Stimulated activated CD4-positive, alpha-beta T cell treated with anti-CD3 and anti-CD28 coated beads, Interleukin-2, amount 100 ng/mL, for 24 hours (primary cell): ENCODE measurements at regions not wholly inside any gene's neighbourhood (a gene's known extent, or its start where the extent isn't known, plus 50 kb on each side); places are given as distances from the start of the nearest gene placed in this dataset.
"Not testable (repeated sequence)": the region's sequence is repeated elsewhere in the genome, so short reads cannot be mapped to it uniquely, and the experiment has no call there.

Experiments used
- DNase-seq, 2 donors: peaks; one replicate each; pipeline ENCODE4 v3.0.0-alpha.2; 2020

DNA sequence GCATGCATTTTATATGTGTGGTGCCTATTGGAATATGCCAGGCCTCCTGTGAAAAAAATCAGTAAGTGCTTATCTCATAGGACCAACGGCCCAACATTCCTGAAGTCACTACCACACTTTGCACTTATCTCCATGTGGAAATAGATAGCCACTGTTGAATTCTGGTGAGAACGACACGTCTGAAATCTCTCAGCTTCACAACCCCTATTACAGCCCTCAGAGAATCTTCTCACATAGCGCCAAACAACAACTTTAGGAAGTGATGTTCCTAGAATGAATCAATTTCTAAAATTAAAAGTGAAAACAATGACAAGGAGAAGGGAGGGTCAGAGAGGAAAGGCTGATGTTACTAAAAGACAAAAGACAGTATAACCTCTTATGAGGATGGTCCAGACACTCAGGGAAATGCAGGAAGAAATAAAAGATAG is 270.8 kb upstream of the BTG1 start:
- DNase-seq: no peak

GRCh38 chr12:92414170-92415070 is 268.8 kb upstream of the BTG1 start:
- no peak for DNase-seq

GRCh38 chr12:92413286-92413685 is 267.6 kb upstream of the BTG1 start:
- no peak for DNase-seq

GRCh38 chr12:92412856-92413255 is 267.2 kb upstream of the BTG1 start:
- no peak for DNase-seq

DNA sequence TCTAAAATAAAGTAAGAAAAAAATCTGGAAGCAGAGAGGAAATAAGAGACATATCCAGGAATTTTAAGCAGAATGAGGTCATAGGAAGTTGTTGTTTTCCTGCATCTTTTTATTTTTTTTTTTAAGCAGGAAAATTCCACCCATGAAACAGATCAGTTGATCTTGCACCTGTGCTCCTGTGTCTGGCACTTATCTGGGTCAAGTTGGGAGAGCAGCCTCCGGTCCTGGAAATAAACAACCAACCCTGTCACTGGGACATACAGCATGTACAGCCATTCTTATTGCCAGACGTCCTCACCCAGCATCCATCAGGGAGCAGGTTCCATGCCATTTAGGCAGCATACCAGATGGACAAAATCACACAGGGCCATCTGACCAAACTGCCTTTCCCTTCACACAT is 266.0 kb upstream of the BTG1 start:
- DNase-seq: no peak

GRCh38 chr12:92408072-92408900 is 262.6 kb upstream of the BTG1 start:
- DNase-seq: peak; percentile 57 to 59

DNA sequence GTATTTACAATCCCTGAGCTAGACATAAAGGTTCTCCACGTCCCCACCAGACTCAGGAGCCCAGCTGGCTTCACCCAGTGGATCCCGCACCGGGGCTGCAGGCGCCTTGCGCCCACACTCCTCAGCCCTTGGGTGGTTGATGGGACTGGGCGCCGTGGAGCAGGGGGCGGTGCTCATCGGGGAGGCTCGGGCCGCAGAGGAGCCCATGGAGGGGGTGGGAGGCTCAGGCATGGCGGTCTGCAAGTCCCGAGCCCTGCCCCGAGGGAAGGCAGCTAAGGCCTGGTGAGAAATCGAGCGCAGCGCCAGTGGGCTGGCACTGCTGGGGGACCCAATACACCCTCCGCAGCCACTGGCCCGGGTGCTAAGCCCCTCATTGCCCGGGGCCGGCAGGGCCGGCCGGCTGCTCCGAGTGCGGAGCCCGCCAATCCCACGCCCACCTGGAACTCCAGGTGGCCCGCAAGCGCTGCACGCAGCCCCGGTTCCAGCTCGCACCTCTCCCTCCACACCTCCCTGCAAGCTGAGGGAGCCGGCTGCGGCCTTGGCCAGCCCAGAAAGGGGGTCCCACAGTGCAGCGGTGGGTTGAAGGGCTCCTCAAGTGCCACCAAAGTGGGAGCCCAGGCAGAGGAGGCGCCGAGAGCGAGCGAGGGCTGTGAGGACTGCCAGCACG is 260.9 kb upstream of the BTG1 start:
- not testable (repeated sequence) for DNase-seq

- DNase-seq: peak; percentile 40 to 42
These were observed 260.2 kb upstream of the BTG1 start for GRCh38 chr12:92405801-92406251.

- no peak for DNase-seq
These were observed 259.3 kb upstream of the BTG1 start for GRCh38 chr12:92404921-92405320.

GRCh38 chr12:92404259-92404894 is 258.7 kb upstream of the BTG1 start:
- no peak for DNase-seq

GRCh38 chr12:92403210-92404175 is 257.8 kb upstream of the BTG1 start:
- peak; percentile 45 to 63 for DNase-seq

GRCh38 chr12:92402415-92402814 is 256.8 kb upstream of the BTG1 start:
- DNase-seq: no peak

- no peak for DNase-seq
These were observed 254.4 kb upstream of the BTG1 start for GRCh38 chr12:92400006-92400405.

DNA sequence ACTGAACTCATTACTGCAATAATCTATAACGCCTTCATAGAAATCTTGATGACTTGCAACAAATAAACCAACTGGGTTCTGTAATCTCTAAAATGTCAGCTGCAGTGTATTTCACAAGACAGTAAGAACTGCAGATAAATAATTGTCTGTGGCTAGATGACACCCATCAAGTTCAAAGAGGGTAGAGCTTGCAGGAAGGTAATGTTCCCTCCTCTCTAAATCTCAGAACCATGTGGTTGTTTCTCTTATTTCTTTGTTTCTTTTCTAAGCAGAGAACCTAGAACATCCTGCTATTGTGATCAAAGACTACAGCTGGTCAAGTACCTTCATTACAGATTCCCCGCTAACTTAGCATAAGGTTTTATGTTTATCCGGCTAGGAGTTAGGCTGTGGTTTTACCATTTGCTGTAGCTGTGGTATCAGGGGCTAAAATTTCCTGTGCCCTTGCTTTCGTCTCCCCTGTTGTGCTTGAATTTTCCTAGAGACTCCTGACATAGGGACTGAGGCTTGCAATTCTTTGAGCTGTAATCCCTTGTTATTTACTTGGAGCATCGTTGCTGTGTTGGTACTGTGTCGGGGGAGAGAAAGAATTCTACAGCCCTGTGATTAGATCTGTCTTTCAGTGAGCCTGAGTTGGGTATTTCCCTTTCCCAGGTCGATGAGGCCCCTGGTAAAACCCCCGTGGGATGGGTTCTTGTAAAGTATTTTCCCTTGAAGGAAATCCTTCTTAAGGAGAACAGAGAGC is 253.1 kb upstream of the BTG1 start:
- DNase-seq: no peak

DNA sequence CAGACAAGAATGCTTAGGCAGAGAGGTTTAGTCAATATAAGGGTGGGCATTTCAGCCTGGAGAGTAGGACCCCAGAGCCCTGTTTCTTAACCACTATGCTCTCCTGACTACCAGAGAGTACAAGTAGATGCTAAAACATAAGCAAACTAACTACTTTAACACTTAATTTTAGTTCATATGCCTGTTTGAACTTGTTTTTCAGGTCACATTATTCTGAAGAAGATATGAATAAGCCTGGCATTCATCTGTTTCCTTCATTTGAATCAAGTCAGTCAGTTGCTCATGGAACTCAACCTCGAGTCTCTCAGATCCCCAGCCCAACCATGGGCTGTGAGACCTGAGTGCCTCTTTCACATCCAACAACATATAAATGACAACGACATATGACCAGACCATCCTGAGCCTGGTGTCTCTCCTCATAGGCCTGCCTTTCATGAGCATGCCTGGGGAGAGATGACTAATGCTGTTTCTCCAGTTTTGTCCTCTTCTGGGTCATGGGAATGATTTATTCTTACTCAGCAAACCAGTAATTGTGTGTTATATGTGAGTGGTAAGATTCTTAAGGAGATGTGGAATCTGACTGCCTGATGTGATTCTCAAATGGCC is 251.1 kb upstream of the BTG1 start:
- DNase-seq: no peak

DNA sequence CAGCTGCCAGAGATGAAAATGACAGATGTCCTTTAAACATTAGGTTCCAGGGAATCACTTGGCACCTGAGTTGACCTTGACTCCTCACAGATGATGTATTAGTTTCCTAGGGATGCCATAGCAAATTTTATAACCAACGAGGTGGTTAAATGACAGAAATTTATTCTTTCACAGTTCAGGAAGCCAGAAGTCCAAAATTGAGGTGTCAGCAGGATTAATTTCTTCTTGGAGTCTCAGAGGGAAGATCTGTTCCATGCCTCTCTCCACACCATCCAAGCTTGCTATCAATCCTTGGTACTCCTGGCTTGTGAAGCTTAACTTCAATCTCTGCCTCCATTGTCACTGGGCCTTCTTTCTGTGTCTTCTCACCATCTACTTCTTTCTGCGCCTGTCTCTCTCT is 249.7 kb upstream of the BTG1 start:
- no peak for DNase-seq

- no peak for DNase-seq
These were observed 249.2 kb upstream of the BTG1 start for GRCh38 chr12:92394895-92395294.

DNA sequence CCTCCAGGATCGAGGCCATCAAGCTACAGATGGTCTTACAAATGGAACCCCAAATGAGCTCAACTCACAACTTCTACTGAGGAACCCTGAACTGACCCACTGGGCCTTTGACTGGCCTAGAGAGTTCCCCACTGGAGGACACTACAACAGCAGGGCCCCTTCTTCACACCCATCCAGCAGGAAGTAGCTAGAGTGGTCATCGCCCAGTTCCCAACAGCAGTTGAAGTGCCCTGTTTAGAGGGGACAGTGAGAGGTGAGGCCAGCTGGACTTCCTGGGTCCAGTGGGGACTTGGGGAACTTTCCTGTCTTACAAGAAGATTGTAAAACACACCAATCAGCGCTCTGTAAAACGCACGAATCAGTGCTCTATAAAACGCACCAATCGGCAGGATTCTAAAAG is 247.9 kb upstream of the BTG1 start:
- DNase-seq: no peak

DNA sequence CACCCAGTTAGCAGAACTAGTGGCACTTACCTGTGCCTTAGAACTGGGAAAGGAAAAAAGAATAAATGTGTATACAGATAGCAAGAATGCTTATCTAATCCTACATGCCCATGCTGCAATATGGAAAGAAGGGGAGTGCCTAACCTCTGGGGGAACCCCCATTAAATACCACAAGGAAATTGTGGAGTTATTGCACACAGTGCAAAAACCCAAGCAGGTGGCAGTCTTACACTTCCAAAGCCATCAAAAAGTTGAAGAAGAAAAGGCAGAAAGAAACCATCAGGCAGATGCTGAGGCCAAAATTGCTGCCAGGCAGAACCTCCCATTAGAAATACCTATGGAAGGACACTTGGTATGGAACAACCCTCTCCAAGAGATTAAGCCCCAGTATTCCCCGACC is 246.1 kb upstream of the BTG1 start:
- DNase-seq: not testable (repeated sequence)

DNA sequence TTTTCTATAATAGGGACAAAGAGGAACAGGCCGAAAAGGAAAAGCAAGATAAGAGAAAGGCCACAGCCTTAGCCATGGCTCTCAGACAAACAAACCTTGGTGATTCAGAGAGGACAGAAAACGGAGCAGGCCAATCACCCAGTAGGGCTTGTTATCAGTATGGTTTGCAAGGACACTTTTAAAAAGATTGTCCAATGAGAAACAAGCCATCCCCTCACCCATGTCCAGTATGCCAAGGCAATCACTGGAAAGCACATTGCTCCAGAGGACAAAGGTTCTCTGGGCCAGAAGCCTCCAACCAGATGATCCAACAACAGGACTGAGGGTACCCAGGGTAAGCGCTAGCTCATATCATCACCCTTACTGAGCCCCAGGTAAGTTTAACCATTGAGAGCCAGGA is 243.8 kb upstream of the BTG1 start:
- DNase-seq: no peak
